Astrocyte (in vitro differentiated cells and primary cell): ENCODE measurements at regions not wholly inside any gene's neighbourhood (a gene's known extent, or its start where the extent isn't known, plus 50 kb on each side); places are given as distances from the start of the nearest gene placed in this dataset.

Experiments
- EZH2 ChIP-seq: IDR thresholded peaks from 2 replicates; pipeline ENCODE4 v1.6.1; 2012; ENCODE audit warnings: mild to moderate bottlenecking, low read length, inconsistent platforms; ENCODE audit not compliant: insufficient read depth
- TF ChIP-seq, protein P1 (sequence below): IDR thresholded peaks from 2 replicates; pipeline ENCODE4 v1.5.1; 2011; ENCODE audit warnings: low read depth, mild to moderate bottlenecking, inconsistent platforms, low read length, moderate library complexity; ENCODE audit not compliant: insufficient read depth

- TF ChIP-seq, protein P1, sequence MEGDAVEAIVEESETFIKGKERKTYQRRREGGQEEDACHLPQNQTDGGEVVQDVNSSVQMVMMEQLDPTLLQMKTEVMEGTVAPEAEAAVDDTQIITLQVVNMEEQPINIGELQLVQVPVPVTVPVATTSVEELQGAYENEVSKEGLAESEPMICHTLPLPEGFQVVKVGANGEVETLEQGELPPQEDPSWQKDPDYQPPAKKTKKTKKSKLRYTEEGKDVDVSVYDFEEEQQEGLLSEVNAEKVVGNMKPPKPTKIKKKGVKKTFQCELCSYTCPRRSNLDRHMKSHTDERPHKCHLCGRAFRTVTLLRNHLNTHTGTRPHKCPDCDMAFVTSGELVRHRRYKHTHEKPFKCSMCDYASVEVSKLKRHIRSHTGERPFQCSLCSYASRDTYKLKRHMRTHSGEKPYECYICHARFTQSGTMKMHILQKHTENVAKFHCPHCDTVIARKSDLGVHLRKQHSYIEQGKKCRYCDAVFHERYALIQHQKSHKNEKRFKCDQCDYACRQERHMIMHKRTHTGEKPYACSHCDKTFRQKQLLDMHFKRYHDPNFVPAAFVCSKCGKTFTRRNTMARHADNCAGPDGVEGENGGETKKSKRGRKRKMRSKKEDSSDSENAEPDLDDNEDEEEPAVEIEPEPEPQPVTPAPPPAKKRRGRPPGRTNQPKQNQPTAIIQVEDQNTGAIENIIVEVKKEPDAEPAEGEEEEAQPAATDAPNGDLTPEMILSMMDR = no peak
- no peak for TF ChIP-seq EZH2
These were observed 396.6 kb upstream of the MAP3K7 start for GRCh38 chr6:90983462-90983861.
